ENCODE measurements at regions not wholly inside any gene's neighbourhood (a gene's known extent, or its start where the extent isn't known, plus 50 kb on each side); places are given as distances from the start of the nearest gene placed in this dataset.
"Not testable (repeated sequence)": the region's sequence is repeated elsewhere in the genome, so short reads cannot be mapped to it uniquely, and the experiment has no call there.

- H3K27ac Mint-ChIP-seq, result no peak overlapping the region
- no peak for TF ChIP-seq CTCF (IDR thresholded peaks at IDR 0.05; ENCODE audit: unreplicated experiment in 3 of 3)
- H3K4me1 Mint-ChIP-seq, result peaks cover 5% of the 10 kb centered on the region
- H3K27me3 Mint-ChIP-seq (ENCODE audit: low read depth), result no peaks in the 10 kb centered on the region
- H3K9me3 Mint-ChIP-seq, result peaks cover 17% of the 10 kb centered on the region
- H3K4me3 Mint-ChIP-seq, result no peak overlapping the region
- H3K36me3 Mint-ChIP-seq (ENCODE audit: low read depth), result no peaks in the 10 kb centered on the region
These were observed 60.2 kb downstream of the LSMEM1 start for GRCh38 chr7:112540839-112541577.

- H3K9me3 Mint-ChIP-seq, result peaks cover 20% of the 10 kb centered on the region
- no peak overlapping the region for H3K4me3 Mint-ChIP-seq
- no peaks in the 10 kb centered on the region for H3K36me3 Mint-ChIP-seq (ENCODE audit: low read depth)
- no peak overlapping the region for H3K27ac Mint-ChIP-seq
- H3K27me3 Mint-ChIP-seq (ENCODE audit: low read depth), result no peaks in the 10 kb centered on the region
- H3K4me1 Mint-ChIP-seq, result no peaks in the 10 kb centered on the region
- TF ChIP-seq CTCF (IDR thresholded peaks at IDR 0.05; ENCODE audit: unreplicated experiment in 3 of 3), result no peak
These were observed 66.1 kb downstream of the LSMEM1 start for GRCh38 chr7:112546723-112547513.

- TF ChIP-seq CTCF (IDR thresholded peaks at IDR 0.05; ENCODE audit: unreplicated experiment in 3 of 3), result no peak
- Mint-ChIP-seq H3K4me1 (no peaks in the 10 kb centered on the region), H3K36me3 (ENCODE audit: low read depth) (no peaks in the 10 kb centered on the region)
These were observed 67.1 kb downstream of the LSMEM1 start for GRCh38 chr7:112547916-112548315.

GRCh38 chr7:112550468-112551060, 69.8 kb downstream of the LSMEM1 start:
- H3K27ac Mint-ChIP-seq, result peak overlapping the region in 1 of 3 experiments; percentile 44
- TF ChIP-seq CTCF (IDR thresholded peaks at IDR 0.05; ENCODE audit: unreplicated experiment in 3 of 3), result peak; percentile 71 to 74 (median 72)
- no peaks in the 10 kb centered on the region for H3K36me3 Mint-ChIP-seq (ENCODE audit: low read depth)
- no peaks in the 10 kb centered on the region for H3K27me3 Mint-ChIP-seq (ENCODE audit: low read depth)
- H3K4me1 Mint-ChIP-seq, result no peaks in the 10 kb centered on the region
- peaks cover 6% of the 10 kb centered on the region for H3K9me3 Mint-ChIP-seq
- H3K4me3 Mint-ChIP-seq, result no peak overlapping the region

More at GRCh38 chr7:112547916-112548315, 67.1 kb downstream of the LSMEM1 start:
- Mint-ChIP-seq H3K4me3 (no peak overlapping the region), H3K27me3 (ENCODE audit: low read depth) (no peaks in the 10 kb centered on the region), H3K9me3 (peaks cover 20% of the 10 kb centered on the region), H3K27ac (no peak overlapping the region)

- not testable (repeated sequence) for H3K36me3 Mint-ChIP-seq (ENCODE audit: low read depth); H3K9me3 Mint-ChIP-seq; H3K4me3 Mint-ChIP-seq; H3K27me3 Mint-ChIP-seq (ENCODE audit: low read depth); H3K4me1 Mint-ChIP-seq; H3K27ac Mint-ChIP-seq
These were observed 70.7 kb downstream of the LSMEM1 start for GRCh38 chr7:112551521-112551920.

- H3K4me1 Mint-ChIP-seq, result no peaks in the 10 kb centered on the region
- no peak for TF ChIP-seq CTCF (IDR thresholded peaks at IDR 0.05; ENCODE audit: unreplicated experiment in 3 of 3)
- H3K27me3 Mint-ChIP-seq (ENCODE audit: low read depth), result no peaks in the 10 kb centered on the region
- H3K36me3 Mint-ChIP-seq (ENCODE audit: low read depth), result no peaks in the 10 kb centered on the region
- H3K9me3 Mint-ChIP-seq, result no peaks in the 10 kb centered on the region
- H3K27ac Mint-ChIP-seq, result no peak overlapping the region
- no peak overlapping the region for H3K4me3 Mint-ChIP-seq
These were observed 73.8 kb downstream of the LSMEM1 start for GRCh38 chr7:112554591-112554990.
